HG03066 (cell line): ENCODE measurements at regions not wholly inside any gene's neighbourhood (a gene's known extent, or its start where the extent isn't known, plus 50 kb on each side); places are given as distances from the start of the nearest gene placed in this dataset.

Experiments
- ATAC-seq: cut with Tn5 transposase; IDR thresholded peaks from one replicate; pipeline ENCODE4 v1.9.1; 2021; ENCODE audit warnings: low read depth; ENCODE audit not compliant: unreplicated experiment

DNA sequence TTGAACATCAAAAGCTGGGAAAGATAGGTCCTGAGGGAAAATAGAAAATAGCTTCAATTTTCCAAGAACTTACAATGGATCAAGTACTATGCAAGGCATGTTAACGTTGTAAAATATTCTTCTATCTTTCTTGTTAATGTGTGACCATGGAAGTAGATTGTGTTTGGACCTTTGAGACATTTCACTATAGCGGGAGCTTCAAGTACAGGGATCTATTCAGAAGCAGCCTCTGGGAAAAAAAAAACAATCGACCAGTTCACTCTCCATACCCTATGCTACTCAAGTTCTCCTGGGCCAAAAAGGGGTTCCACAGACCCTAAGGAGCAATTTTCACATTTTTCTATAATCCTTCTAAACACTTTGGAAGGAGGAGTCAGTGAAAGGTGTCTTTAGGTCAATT is 54.1 kb upstream of the ATP10B start:
- ATAC-seq: no peak

GRCh38 chr5:160905285-160905684 is 53.3 kb upstream of the ATP10B start:
- ATAC-seq: no peak

DNA sequence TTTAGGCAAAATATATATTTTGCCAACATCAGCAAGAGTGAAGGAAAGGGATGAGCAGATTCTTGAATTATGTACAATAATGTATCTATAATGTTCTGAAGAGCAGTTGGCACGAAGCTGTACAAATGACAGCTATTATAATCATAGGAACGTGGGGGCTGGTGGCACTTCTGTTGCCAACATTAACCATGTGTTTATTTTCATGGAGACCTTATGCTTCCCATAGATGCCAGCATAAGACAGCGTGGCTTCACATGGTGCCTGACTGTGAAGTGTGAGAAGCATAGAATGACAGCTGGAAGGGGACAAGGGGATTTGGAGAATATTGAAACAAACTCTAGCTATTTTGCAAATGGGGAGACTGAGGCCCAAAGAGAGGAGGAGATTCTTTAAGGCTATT is 52.6 kb upstream of the ATP10B start:
- no peak for ATAC-seq

DNA sequence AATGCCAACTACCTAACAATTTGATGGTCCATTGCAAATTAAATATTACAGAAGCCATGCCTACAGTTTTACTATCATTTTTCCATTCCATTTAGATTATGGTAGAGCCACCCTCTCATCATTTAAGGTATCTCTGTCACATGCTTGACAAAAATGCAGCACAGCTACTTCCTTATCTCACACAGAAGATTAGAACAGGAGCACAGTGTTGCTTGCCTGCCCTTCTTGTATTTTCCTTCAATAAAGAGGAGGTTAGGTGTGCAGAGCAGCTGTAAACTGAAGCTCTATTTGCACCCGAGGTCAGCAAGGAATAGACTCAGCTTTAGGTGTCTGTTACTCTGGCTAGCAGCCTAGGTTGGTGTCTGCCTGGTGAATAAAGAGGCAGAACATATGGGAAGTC is 51.5 kb upstream of the ATP10B start:
- no peak for ATAC-seq

- ATAC-seq: no peak
Observed at GRCh38 chr5:160903076-160903475, 51.1 kb upstream of the ATP10B start.
